B cell (primary cell): ENCODE measurements at regions not wholly inside any gene's neighbourhood (a gene's known extent, or its start where the extent isn't known, plus 50 kb on each side); places are given as distances from the start of the nearest gene placed in this dataset.

ENCODE experiments used
- ATAC-seq: fragments of 200-7000 bp; cut with Tn5 transposase; one replicate; pipeline ENCODE4 v1.10.0; 2021; ENCODE audit warnings: low read depth, mild to moderate bottlenecking, moderate number of reproducible peaks, moderate library complexity
- CTCF ChIA-PET: fragments of 350-600 bp; sonication (Branson Sonifier 250); formaldehyde crosslinking; loops from one replicate; lab custom pipeline; 2021; ENCODE audit warnings: antibody characterized with exemption, inconsistent platforms; lab: Charles Lee
- POLR2A ChIA-PET: fragments of 350-600 bp; sonication (Branson Sonifier 250); formaldehyde crosslinking; loops from one replicate; lab custom pipeline; 2021; ENCODE audit warnings: antibody characterized with exemption; lab: Charles Lee
- DNase-seq: peaks from one replicate; pipeline ENCODE4 v3.0.0; 2013
- H2AFZ ChIP-seq: 2 replicates; pipeline ENCODE4 v1.6.1; 2012; ENCODE audit warnings: mild to moderate bottlenecking, low read depth, low read length; ENCODE audit not compliant: insufficient read depth, poor library complexity, severe bottlenecking
- H3K27ac ChIP-seq, 2 donors: 1 replicate in 1 of 2; 2 replicates in 1 of 2; pipeline ENCODE4 v1.5.1; 2012 to 2013; ENCODE audit warnings: low read length in 2 of 2, mild to moderate bottlenecking in 2 of 2, moderate library complexity in 1 of 2
- H3K27me3 ChIP-seq, 4 experiments: fragments of 200-600 bp in 1 of 4; sonication (generic) in 1 of 4; replicated peaks in 1 of 4; 1 replicate in 2 of 4; 2 replicates in 2 of 4; pipeline versions ENCODE4 v1.6.1 to v1.7.0; 2013 to 2016; ENCODE audit warnings: low read length in 3 of 4, mild to moderate bottlenecking in 2 of 4, mixed read lengths in 1 of 4, moderate library complexity in 1 of 4; ENCODE audit not compliant: insufficient read depth in 4 of 4, control insufficient read depth in 3 of 4; ENCODE audit errors: control extremely low read depth in 1 of 4
- H3K36me3 ChIP-seq, 2 experiments: replicated peaks in 1 of 2; 1 replicate in 1 of 2; 2 replicates in 1 of 2; pipeline versions ENCODE4 v1.6.1 to v1.7.1; 2013; ENCODE audit warnings: low read length in 1 of 2; ENCODE audit not compliant: insufficient read depth in 2 of 2, control insufficient read depth in 1 of 2; ENCODE audit errors: control extremely low read depth in 1 of 2, extremely low read depth in 1 of 2
- H3K4me1 ChIP-seq, 2 donors: fragments of 200-600 bp in 1 of 2; sonication (generic) in 1 of 2; 1 replicate in 1 of 2; 2 replicates in 1 of 2; pipeline versions ENCODE4 v1.5.1 to v1.6.1; 2013 to 2017; ENCODE audit warnings: low read length in 2 of 2; ENCODE audit not compliant: control insufficient read depth in 2 of 2, insufficient read depth in 2 of 2
- H3K4me2 ChIP-seq: replicated peaks from 2 replicates; pipeline ENCODE3; 2012; ENCODE audit warnings: mild to moderate bottlenecking, low read depth, low read length; ENCODE audit not compliant: poor library complexity, severe bottlenecking
- H3K4me3 ChIP-seq, 5 experiments: fragments of 200-600 bp in 1 of 5; sonication (generic) in 1 of 5; 1 replicate in 3 of 5; 2 replicates in 2 of 5; pipeline versions ENCODE4 v1.5.1 to v1.7.0; 2011 to 2016; ENCODE audit warnings: low read length in 4 of 5, mild to moderate bottlenecking in 4 of 5, low read depth in 2 of 5, control low read depth in 1 of 5, moderate library complexity in 1 of 5; ENCODE audit not compliant: insufficient read depth in 1 of 5; ENCODE audit errors: control extremely low read depth in 1 of 5, extremely low read depth in 1 of 5
- H3K79me2 ChIP-seq: fragments of 200-600 bp; sonication (generic); one replicate; pipeline ENCODE4 v1.6.0; 2016; ENCODE audit warnings: low read length; ENCODE audit not compliant: control insufficient read depth, insufficient read depth
- H3K9ac ChIP-seq: fragments of 200-600 bp; sonication (generic); 2 replicates; pipeline ENCODE4 v1.6.1; 2017; ENCODE audit warnings: mild to moderate bottlenecking, low read length, moderate library complexity
- H3K9me3 ChIP-seq, 3 donors: one replicate each; pipeline versions ENCODE4 v1.6.1 to v1.7.1; 2013; ENCODE audit warnings: low read length in 2 of 3; ENCODE audit not compliant: control insufficient read depth in 2 of 3, insufficient read depth in 1 of 3; ENCODE audit errors: control extremely low read depth in 1 of 3
- H4K20me1 ChIP-seq: 2 replicates; pipeline ENCODE4 v1.6.0; 2012; ENCODE audit warnings: mild to moderate bottlenecking, low read length; ENCODE audit not compliant: insufficient read depth, control insufficient read depth, poor library complexity, severe bottlenecking
- H3K27ac Mint-ChIP-seq: one replicate; pipeline ENCODE4 v1.8.0; 2021; ENCODE audit warnings: mixed read lengths
- H3K27me3 Mint-ChIP-seq: one replicate; pipeline ENCODE4 v1.8.0; 2021; ENCODE audit warnings: mixed read lengths
- H3K4me1 Mint-ChIP-seq: one replicate; pipeline ENCODE4 v1.8.0; 2021; ENCODE audit warnings: mixed read lengths
- H3K4me3 Mint-ChIP-seq: one replicate; pipeline ENCODE4 v1.8.0; 2021; ENCODE audit warnings: mixed read lengths
- H3K9me3 Mint-ChIP-seq: one replicate; pipeline ENCODE4 v1.8.0; 2022; ENCODE audit warnings: mixed read lengths; ENCODE audit not compliant: insufficient read depth
- CTCF ChIP-seq: fragments of 200-600 bp; IDR thresholded peaks from one replicate; pipeline ENCODE4 v1.8.0; 2022; ENCODE audit warnings: antibody characterized with exemption, mild to moderate bottlenecking
- EZH2 ChIP-seq: IDR thresholded peaks from 2 replicates; pipeline ENCODE4 v1.6.1; 2012; ENCODE audit warnings: borderline replicate concordance, low read depth, mild to moderate bottlenecking, moderate library complexity, low read length; ENCODE audit not compliant: insufficient read depth, poor library complexity, severe bottlenecking
- WGBS: methylation state at CpG from one replicate; pipeline ENCODE4 v1.1.5; 2013; ENCODE audit warnings: missing lambda C conversion rate; ENCODE audit not compliant: insufficient coverage; 5-methylcytosine and 5-hydroxymethylcytosine counted together
- intact Hi-C: fragments of 100-400 bp; cut with micrococcal nuclease; formaldehyde crosslinking; loops from one replicate; pipeline ENCODE4 v1.10.0; 2022

- Histone ChIP-seq H2AFZ (no peak overlapping the region), H3K9me3 (no peaks in the 10 kb centered on the region), H3K36me3 (no peaks in the 10 kb centered on the region), H3K27ac (no peak overlapping the region), H3K79me2 (no peaks in the 10 kb centered on the region), H3K4me3 (no peak overlapping the region), H4K20me1 (no peaks in the 10 kb centered on the region), H3K4me2 (no peak overlapping the region), H3K4me1 (no peaks in the 10 kb centered on the region), H3K9ac (no peak overlapping the region), H3K27me3 (no peaks in the 10 kb centered on the region)
- Mint-ChIP-seq H3K9me3 (no peaks in the 10 kb centered on the region), H3K4me3 (no peak overlapping the region), H3K27me3 (no peaks in the 10 kb centered on the region), H3K27ac (no peak overlapping the region), H3K4me1 (peaks cover 9% of the 10 kb centered on the region)
- DNase-seq (no peak), ATAC-seq (no peak)
- ChIA-PET POLR2A (interaction anchor here (0.6 kb wide), 1 partner anchor 125 kb away, joined by 3 read pairs; no protein-coding TSS in a partner anchor), CTCF (interaction anchor here (1.3 kb wide), 1 partner anchor 189 kb away, joined by 3 read pairs; no protein-coding TSS in a partner anchor)
- 67% methylated on average over 3 of the region's 8 CpGs for WGBS
- intact Hi-C loops: no loop called here
- TF ChIP-seq EZH2: no peak
- no peak for TF ChIP-seq CTCF
Measured at GRCh38 chr9:105051897-105052296, 123.9 kb upstream of the ABCA1 start.

DNA sequence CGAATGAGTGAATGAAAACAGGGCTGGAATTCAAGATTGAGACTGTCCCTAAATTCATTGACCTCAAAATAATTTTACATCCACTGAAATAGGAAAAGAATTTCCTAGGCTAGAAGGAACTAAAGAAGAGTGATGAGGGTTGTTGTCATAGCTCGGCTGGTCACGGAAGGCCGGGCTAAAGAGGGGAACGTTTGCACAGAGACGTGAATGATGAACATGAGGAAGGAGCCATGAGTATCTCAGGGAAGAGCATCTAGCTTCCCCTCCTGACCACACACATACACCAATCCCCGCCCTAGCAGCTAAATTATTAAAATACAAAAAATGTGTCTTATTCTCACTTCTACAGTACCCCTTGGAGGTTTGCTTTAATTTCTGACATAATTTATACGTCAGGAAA, 124.4 kb upstream of the ABCA1 start:
- Mint-ChIP-seq H3K9me3 (no peaks in the 10 kb centered on the region), H3K4me1 (peaks cover 9% of the 10 kb centered on the region), H3K27ac (no peak overlapping the region), H3K27me3 (no peaks in the 10 kb centered on the region), H3K4me3 (no peak overlapping the region)
- H4K20me1 ChIP-seq: no peaks in the 10 kb centered on the region
- ChIA-PET POLR2A (no interaction called here), CTCF (interaction anchor here (1.3 kb wide), 1 partner anchor 189 kb away, joined by 3 read pairs; no protein-coding TSS in a partner anchor)
- no peak for ATAC-seq
- H3K27me3 ChIP-seq: no peaks in the 10 kb centered on the region
- no peaks in the 10 kb centered on the region for H3K9me3 ChIP-seq
- 100% methylated on average over 1 of the region's 8 CpGs for WGBS
- no peak overlapping the region for H3K9ac ChIP-seq
- H2AFZ ChIP-seq: no peak overlapping the region
- TF ChIP-seq EZH2 (no peak), CTCF (no peak)
- intact Hi-C loops: no loop called here
- no peaks in the 10 kb centered on the region for H3K4me1 ChIP-seq
- H3K27ac ChIP-seq: no peak overlapping the region
- no peak overlapping the region for H3K4me2 ChIP-seq
- no peaks in the 10 kb centered on the region for H3K79me2 ChIP-seq
- DNase-seq: no peak
- H3K36me3 ChIP-seq: no peaks in the 10 kb centered on the region
- H3K4me3 ChIP-seq: no peak overlapping the region
